HepG2 (cell line): ENCODE measurements at regions not wholly inside any gene's neighbourhood (a gene's known extent, or its start where the extent isn't known, plus 50 kb on each side); places are given as distances from the start of the nearest gene placed in this dataset.

Source experiments
- ATAC-seq: fragments of 200-7000 bp; cut with Tn5 transposase; 3 replicates; pipeline ENCODE4 v1.9.1; 2020; ENCODE audit warnings: mild to moderate bottlenecking, moderate library complexity
- BruUV-seq: library from RNA; stranded (reverse); fragments of 400-500 nt; replicated peaks from 2 replicates; lab custom pipeline; 2021; lab: Mats Ljungman, UMichigan
- CTCF ChIA-PET: fragments of 300-600 bp; formaldehyde crosslinking; extraction: SDS; loops from one replicate; lab custom pipeline; 2021; ENCODE audit warnings: low total read pairs, inconsistent platforms, low intra/inter-chr PET ratio; lab: Yijun Ruan, JAX
- POLR2A ChIA-PET: fragments of 350-600 bp; sonication (Branson Sonifier 250); formaldehyde crosslinking; loops from one replicate; lab custom pipeline; 2020; ENCODE audit warnings: antibody characterized with exemption, inconsistent platforms; lab: Yijun Ruan, JAX
- DNase-seq: peaks from one replicate; pipeline ENCODE4 v3.0.0-alpha.2; 2015; ENCODE audit warnings: low spot score
- FAIRE-seq: peaks from 3 replicates; lab custom pipeline; 2011; peaks lifted over from hg19 to GRCh38; lab: Jason Lieb, UNC
- H2AFZ ChIP-seq: one replicate; pipeline ENCODE4 v1.6.1; 2011; ENCODE audit warnings: low read length, inconsistent platforms
- H3K27ac ChIP-seq: fragments of 300-600 bp; 3 replicates; pipeline ENCODE4 v1.8.0; 2011; ENCODE audit warnings: mixed run types, mild to moderate bottlenecking, mixed read lengths, low read length, inconsistent platforms; ENCODE audit not compliant: insufficient read depth; ENCODE audit errors: extremely low read length
- H3K27me3 ChIP-seq, 2 experiments: fragments of 200-600 bp in 1 of 2; 2 replicates in 1 of 2; 3 replicates in 1 of 2; pipeline versions ENCODE4 v1.6.0 to v1.8.0; 2011; ENCODE audit warnings: low read length in 2 of 2, mild to moderate bottlenecking in 2 of 2, moderate library complexity in 2 of 2, inconsistent platforms in 1 of 2; ENCODE audit not compliant: insufficient read depth in 2 of 2, control insufficient read depth in 1 of 2
- H3K36me3 ChIP-seq, 2 experiments: fragments of 200-600 bp in 1 of 2; replicated peaks in 1 of 2; 2 replicates in 1 of 2; 3 replicates in 1 of 2; pipeline versions ENCODE4 v1.5.1 to v1.8.0; 2011; ENCODE audit warnings: low read length in 2 of 2, inconsistent platforms in 1 of 2; ENCODE audit not compliant: insufficient read depth in 2 of 2, control insufficient read depth in 1 of 2
- H3K4me1 ChIP-seq: 2 replicates; pipeline ENCODE4 v1.5.1; 2012; ENCODE audit warnings: low read length, inconsistent platforms; ENCODE audit not compliant: insufficient read depth
- H3K4me2 ChIP-seq: 2 replicates; pipeline ENCODE4 v1.6.0; 2011; ENCODE audit warnings: low read depth, low read length, inconsistent platforms
- H3K4me3 ChIP-seq, 3 experiments: fragments of 200-600 bp in 1 of 3; sonication (generic), shearing (Covaris generic) in 1 of 3; replicated peaks in 1 of 3; 2 replicates each; pipeline ENCODE4 v1.5.1; 2011 to 2016; ENCODE audit warnings: low read length in 3 of 3, inconsistent platforms in 2 of 3, low read depth in 2 of 3, mild to moderate bottlenecking in 2 of 3, control low read depth in 1 of 3, mixed read lengths in 1 of 3; ENCODE audit not compliant: insufficient read depth in 1 of 3
- H3K79me2 ChIP-seq: one replicate; pipeline ENCODE4 v1.6.1; 2011; ENCODE audit warnings: low read length, inconsistent platforms; ENCODE audit not compliant: insufficient read depth
- H3K9ac ChIP-seq: 2 replicates; pipeline ENCODE4 v1.6.0; 2011; ENCODE audit warnings: mild to moderate bottlenecking, low read depth, low read length, inconsistent platforms; ENCODE audit not compliant: insufficient read depth
- H3K9me3 ChIP-seq: 2 replicates; pipeline ENCODE4 v1.5.1; 2012; ENCODE audit warnings: mild to moderate bottlenecking, low read length
- H4K20me1 ChIP-seq: 2 replicates; pipeline ENCODE4 v1.6.0; 2011; ENCODE audit warnings: inconsistent platforms, mild to moderate bottlenecking, low read length, moderate library complexity; ENCODE audit not compliant: insufficient read depth
- ATF4 ChIP-seq, 2 experiments: fragments of 450-650 bp in 1 of 2; sonication (generic) in 1 of 2; formaldehyde crosslinking; IDR thresholded peaks; 2 replicates each; pipeline versions ENCODE4 v1.5.0 to v1.8.0; 2020 to 2022; ENCODE audit warnings: mild to moderate bottlenecking in 1 of 2, missing genetic modification reagents in 1 of 2
- ATM ChIP-seq: fragments of 450-650 bp; IDR thresholded peaks from 2 replicates; pipeline ENCODE4 v1.7.1; 2017; ENCODE audit warnings: mild to moderate bottlenecking, borderline replicate concordance
- NFATC3 ChIP-seq: sonication (generic); formaldehyde crosslinking; IDR thresholded peaks from 2 replicates; pipeline ENCODE4 v1.5.1; 2020; ENCODE audit warnings: mild to moderate bottlenecking, missing genetic modification reagents
- PRDM10 ChIP-seq: sonication (generic); formaldehyde crosslinking; IDR thresholded peaks from 2 replicates; pipeline ENCODE4 v1.4.0; 2020; ENCODE audit warnings: low read depth, missing genetic modification reagents
- REXO4 ChIP-seq: sonication (generic); formaldehyde crosslinking; IDR thresholded peaks from 2 replicates; pipeline ENCODE4 v1.8.0; 2022; ENCODE audit warnings: missing genetic modification reagents, mild to moderate bottlenecking, borderline replicate concordance
- THAP11 ChIP-seq: IDR thresholded peaks from 2 replicates; pipeline ENCODE4 v1.6.1; 2016; ENCODE audit warnings: missing biosample characterization, missing genetic modification reagents
- ZFX ChIP-seq: sonication (generic); formaldehyde crosslinking; IDR thresholded peaks from 2 replicates; pipeline ENCODE4 v1.4.0; 2020; ENCODE audit warnings: mild to moderate bottlenecking, low read depth, missing genetic modification reagents, moderate library complexity
- ZNF124 ChIP-seq: sonication (generic); formaldehyde crosslinking; IDR thresholded peaks from 2 replicates; pipeline ENCODE4 v1.4.0; 2020; ENCODE audit warnings: missing genetic modification reagents
- WGBS: methylation state at CpG from one replicate; pipeline ENCODE4 v1.1.6; 2017; ENCODE audit warnings: low lambda C conversion rate; 5-methylcytosine and 5-hydroxymethylcytosine counted together
- in situ Hi-C: cut with HindIII; loops from 2 replicates; pipeline ENCODE4 v1.10.0; 2017; ENCODE audit warnings: low pct_unique_long_range_greater_than_20kb; ENCODE audit not compliant: extremely low pct_ligation_motif_present
- intact Hi-C: fragments of 100-400 bp; cut with micrococcal nuclease; formaldehyde crosslinking; loops from one replicate; pipeline ENCODE4 v1.10.0; 2022; ENCODE audit not compliant: unreplicated experiment
- TF ChIP-seq, protein P1 (sequence below): sonication (generic); formaldehyde crosslinking; IDR thresholded peaks from 2 replicates; pipeline ENCODE4 v1.4.0; 2020; ENCODE audit warnings: missing genetic modification reagents

DNA sequence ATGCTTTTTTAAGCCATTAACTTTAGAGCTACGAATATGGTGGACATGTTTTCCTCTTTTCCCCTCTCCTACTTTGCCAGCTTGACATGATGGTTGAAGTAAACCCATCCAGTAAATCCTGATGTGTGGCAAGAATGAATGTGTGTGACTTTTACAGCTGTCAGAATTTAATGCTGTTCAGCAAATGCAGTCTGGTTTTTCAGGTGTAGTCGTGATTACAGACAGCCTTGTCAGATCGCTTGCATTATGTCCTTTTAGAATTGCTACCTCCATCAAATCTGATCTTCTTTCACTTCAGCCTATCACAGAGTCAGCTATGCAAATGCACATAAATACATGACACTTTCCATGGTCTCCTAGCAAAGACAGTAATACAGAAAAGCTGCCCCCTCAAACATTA lies 278.5 kb downstream of the FBXO15 start:
- CTCF ChIA-PET = no interaction called here
- Histone ChIP-seq H3K27ac (no peak overlapping the region), H3K9ac (no peak overlapping the region), H4K20me1 (no peaks in the 10 kb centered on the region), H3K27me3 (peaks cover 0 to 11% of the 10 kb centered on the region in 2 experiments; a peak in 1 of 5 replicates), H3K4me2 (no peak overlapping the region), H3K9me3 (no peaks in the 10 kb centered on the region), H3K4me3 (no peak overlapping the region), H3K4me1 (no peaks in the 10 kb centered on the region), H3K79me2 (no peaks in the 10 kb centered on the region), H2AFZ (no peak overlapping the region), H3K36me3 (no peaks in the 10 kb centered on the region)
- BruUV-seq = no TSS peak
- POLR2A ChIA-PET = no interaction called here
- DNase-seq (no peak), ATAC-seq (no peak), FAIRE-seq (no peak)
- in situ Hi-C loops (no loop called here), intact Hi-C loops (no loop called here)
- 0% methylated on average over 3 of the region's 3 CpGs for WGBS
- TF ChIP-seq ZNF124 = no peak
- no peak for TF ChIP-seq ATF4 (CRISPR knock-in tag; IDR thresholded peaks at IDR 0.05)
- TF ChIP-seq THAP11 = no peak
- no peak for TF ChIP-seq REXO4 (CRISPR knock-in tag)
- TF ChIP-seq NFATC3 (CRISPR knock-in tag) = no peak
- no peak for TF ChIP-seq ZFX (CRISPR knock-in tag)
- no peak for TF ChIP-seq PRDM10 (CRISPR knock-in tag)
- no peak for TF ChIP-seq ATM
- TF ChIP-seq, protein P1, sequence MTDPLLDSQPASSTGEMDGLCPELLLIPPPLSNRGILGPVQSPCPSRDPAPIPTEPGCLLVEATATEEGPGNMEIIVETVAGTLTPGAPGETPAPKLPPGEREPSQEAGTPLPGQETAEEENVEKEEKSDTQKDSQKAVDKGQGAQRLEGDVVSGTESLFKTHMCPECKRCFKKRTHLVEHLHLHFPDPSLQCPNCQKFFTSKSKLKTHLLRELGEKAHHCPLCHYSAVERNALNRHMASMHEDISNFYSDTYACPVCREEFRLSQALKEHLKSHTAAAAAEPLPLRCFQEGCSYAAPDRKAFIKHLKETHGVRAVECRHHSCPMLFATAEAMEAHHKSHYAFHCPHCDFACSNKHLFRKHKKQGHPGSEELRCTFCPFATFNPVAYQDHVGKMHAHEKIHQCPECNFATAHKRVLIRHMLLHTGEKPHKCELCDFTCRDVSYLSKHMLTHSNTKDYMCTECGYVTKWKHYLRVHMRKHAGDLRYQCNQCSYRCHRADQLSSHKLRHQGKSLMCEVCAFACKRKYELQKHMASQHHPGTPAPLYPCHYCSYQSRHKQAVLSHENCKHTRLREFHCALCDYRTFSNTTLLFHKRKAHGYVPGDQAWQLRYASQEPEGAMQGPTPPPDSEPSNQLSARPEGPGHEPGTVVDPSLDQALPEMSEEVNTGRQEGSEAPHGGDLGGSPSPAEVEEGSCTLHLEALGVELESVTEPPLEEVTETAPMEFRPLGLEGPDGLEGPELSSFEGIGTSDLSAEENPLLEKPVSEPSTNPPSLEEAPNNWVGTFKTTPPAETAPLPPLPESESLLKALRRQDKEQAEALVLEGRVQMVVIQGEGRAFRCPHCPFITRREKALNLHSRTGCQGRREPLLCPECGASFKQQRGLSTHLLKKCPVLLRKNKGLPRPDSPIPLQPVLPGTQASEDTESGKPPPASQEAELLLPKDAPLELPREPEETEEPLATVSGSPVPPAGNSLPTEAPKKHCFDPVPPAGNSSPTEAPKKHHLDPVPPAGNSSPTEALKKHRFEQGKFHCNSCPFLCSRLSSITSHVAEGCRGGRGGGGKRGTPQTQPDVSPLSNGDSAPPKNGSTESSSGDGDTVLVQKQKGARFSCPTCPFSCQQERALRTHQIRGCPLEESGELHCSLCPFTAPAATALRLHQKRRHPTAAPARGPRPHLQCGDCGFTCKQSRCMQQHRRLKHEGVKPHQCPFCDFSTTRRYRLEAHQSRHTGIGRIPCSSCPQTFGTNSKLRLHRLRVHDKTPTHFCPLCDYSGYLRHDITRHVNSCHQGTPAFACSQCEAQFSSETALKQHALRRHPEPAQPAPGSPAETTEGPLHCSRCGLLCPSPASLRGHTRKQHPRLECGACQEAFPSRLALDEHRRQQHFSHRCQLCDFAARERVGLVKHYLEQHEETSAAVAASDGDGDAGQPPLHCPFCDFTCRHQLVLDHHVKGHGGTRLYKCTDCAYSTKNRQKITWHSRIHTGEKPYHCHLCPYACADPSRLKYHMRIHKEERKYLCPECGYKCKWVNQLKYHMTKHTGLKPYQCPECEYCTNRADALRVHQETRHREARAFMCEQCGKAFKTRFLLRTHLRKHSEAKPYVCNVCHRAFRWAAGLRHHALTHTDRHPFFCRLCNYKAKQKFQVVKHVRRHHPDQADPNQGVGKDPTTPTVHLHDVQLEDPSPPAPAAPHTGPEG (CRISPR knock-in tag) = no peak
